HUES48 (cell line): ENCODE measurements at regions not wholly inside any gene's neighbourhood (a gene's known extent, or its start where the extent isn't known, plus 50 kb on each side); places are given as distances from the start of the nearest gene placed in this dataset.

Experiments used
- H3K27ac ChIP-seq: one replicate; pipeline ENCODE4 v1.7.0; 2013; ENCODE audit warnings: low read depth, low read length, inconsistent platforms
- H3K27me3 ChIP-seq: 2 replicates; pipeline ENCODE4 v1.6.1; 2013; ENCODE audit warnings: mild to moderate bottlenecking, low read length; ENCODE audit not compliant: control insufficient read depth, insufficient read depth
- H3K36me3 ChIP-seq: 2 replicates; pipeline ENCODE4 v1.6.1; 2013; ENCODE audit warnings: low read length; ENCODE audit not compliant: control insufficient read depth, insufficient read depth
- H3K4me1 ChIP-seq: 2 replicates; pipeline ENCODE4 v1.6.1; 2013; ENCODE audit warnings: mild to moderate bottlenecking, low read length; ENCODE audit not compliant: control insufficient read depth, insufficient read depth
- H3K4me3 ChIP-seq: 2 replicates; pipeline ENCODE4 v1.5.1; 2013; ENCODE audit warnings: mild to moderate bottlenecking, low read depth, low read length
- H3K9ac ChIP-seq: 2 replicates; pipeline ENCODE4 v1.6.1; 2013; ENCODE audit warnings: mild to moderate bottlenecking, low read depth, low read length, moderate library complexity
- H3K9me3 ChIP-seq: 2 replicates; pipeline ENCODE4 v1.6.1; 2013; ENCODE audit warnings: low read length; ENCODE audit not compliant: control insufficient read depth, insufficient read depth

DNA sequence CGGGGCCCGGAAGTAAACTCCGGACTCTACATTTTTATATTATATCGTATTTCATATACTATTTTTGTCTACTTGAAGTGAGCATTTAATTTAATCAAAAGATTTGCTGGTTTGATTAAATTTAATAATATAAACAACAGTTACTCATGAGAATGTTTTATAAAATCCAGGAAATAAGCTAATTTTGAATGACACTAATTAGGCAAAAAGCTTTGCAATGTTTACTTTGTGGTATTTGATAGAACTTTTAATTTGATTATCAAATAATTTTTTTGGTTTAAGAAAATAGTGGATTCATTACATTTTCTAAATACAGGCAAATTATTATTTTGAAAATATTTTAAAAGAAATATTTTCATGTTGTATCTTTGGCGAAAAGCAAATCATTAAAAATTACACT, 900.4 kb upstream of the CDH2 start:
- no peak overlapping the region for H3K4me3 ChIP-seq
- no peaks in the 10 kb centered on the region for H3K27me3 ChIP-seq
- H3K9me3 ChIP-seq = no peaks in the 10 kb centered on the region
- no peak overlapping the region for H3K27ac ChIP-seq
- no peak overlapping the region for H3K9ac ChIP-seq
- H3K4me1 ChIP-seq = no peaks in the 10 kb centered on the region
- H3K36me3 ChIP-seq = no peaks in the 10 kb centered on the region

DNA sequence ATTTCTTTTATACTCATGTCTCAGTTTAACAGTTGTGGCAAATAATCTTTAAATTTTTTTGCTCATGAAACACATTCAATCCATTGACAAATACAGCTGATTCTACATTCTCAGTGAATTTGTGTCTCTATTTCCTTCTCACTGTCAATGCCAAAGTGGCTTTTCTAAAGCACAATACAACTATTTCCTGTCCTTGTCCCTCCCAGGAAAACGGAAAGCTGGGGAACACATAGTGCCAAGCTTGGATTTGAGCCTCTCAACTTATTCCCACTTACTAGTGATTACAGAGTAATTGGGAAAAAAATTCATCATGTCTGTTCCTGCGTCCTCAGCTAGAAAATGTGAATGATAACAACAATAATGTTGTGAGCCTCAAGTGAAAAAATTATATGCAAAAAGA, 899.7 kb upstream of the CDH2 start:
- no peaks in the 10 kb centered on the region for H3K36me3 ChIP-seq
- H3K27me3 ChIP-seq = no peaks in the 10 kb centered on the region
- no peaks in the 10 kb centered on the region for H3K4me1 ChIP-seq
- H3K9me3 ChIP-seq = no peaks in the 10 kb centered on the region
- no peak overlapping the region for H3K4me3 ChIP-seq
- no peak overlapping the region for H3K27ac ChIP-seq
- no peak overlapping the region for H3K9ac ChIP-seq

DNA sequence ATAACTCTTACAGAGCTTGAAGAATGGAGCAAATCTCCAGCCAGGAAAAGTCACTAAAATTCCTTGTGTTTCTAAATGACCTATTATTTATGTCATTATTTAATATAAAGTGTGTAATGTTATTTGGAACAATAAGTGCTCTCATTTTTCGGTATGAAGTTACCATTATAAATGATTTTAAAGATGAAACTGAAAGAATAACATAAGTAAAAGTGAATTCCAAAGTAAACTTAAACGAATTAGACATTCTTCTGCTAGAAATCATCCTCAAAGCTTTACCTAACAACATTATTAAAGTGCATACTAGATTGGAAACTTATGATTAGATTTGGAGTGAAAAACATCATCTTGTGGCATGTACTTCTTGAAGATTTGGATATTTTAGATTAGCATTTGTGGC, 897.2 kb upstream of the CDH2 start:
- no peaks in the 10 kb centered on the region for H3K9me3 ChIP-seq
- no peaks in the 10 kb centered on the region for H3K27me3 ChIP-seq
- H3K4me3 ChIP-seq = no peak overlapping the region
- H3K9ac ChIP-seq = no peak overlapping the region
- H3K36me3 ChIP-seq = no peaks in the 10 kb centered on the region
- H3K4me1 ChIP-seq = peaks cover 6% of the 10 kb centered on the region
- H3K27ac ChIP-seq = no peak overlapping the region

DNA sequence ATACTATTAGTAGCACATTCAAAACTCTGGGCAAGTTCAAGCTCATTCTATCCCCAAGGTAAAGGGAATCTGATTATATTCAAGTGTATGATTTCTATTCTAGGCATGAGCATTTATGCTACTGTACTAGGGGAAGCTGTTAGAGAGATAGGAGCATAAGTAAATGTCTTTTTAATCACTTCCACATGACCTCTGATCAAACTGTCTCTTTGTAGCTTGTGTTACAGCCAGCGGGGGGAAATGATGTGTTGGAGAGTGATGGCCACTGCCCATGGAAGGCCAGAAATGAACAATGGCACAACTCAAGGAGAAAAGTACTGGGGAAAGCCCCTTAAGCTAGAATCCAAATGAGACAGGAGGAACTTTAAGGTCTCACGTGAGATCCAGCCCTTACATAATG, 894.9 kb upstream of the CDH2 start:
- Histone ChIP-seq H3K27me3 (no peaks in the 10 kb centered on the region), H3K9me3 (no peaks in the 10 kb centered on the region), H3K9ac (no peak overlapping the region), H3K36me3 (no peaks in the 10 kb centered on the region), H3K4me3 (no peak overlapping the region), H3K27ac (no peak overlapping the region), H3K4me1 (peaks cover 6% of the 10 kb centered on the region)

DNA sequence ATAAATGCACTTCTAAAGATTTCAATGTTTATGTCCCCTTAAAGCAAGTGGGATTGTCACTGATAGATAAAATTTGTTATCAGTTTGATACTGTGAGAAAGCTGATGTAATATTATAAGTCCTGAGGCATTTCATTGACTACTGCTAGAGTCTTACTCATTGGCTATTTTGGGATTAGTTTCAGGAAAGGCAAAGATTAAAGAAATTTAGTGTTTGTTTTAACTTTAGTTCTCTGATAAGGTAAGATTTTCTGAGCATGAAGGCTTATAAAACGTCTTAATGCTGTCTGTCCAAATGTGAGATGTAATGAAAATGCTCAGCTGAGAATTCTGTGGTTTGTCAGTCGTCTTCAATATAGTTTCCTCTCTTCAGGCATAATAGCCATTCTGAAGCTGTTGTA, 886.4 kb upstream of the CDH2 start:
- Histone ChIP-seq H3K4me1 (peaks cover 3% of the 10 kb centered on the region; the same call in 1 of the 2 replicates), H3K27me3 (no peaks in the 10 kb centered on the region), H3K9me3 (no peaks in the 10 kb centered on the region), H3K27ac (no peak overlapping the region), H3K4me3 (no peak overlapping the region), H3K9ac (no peak overlapping the region), H3K36me3 (no peaks in the 10 kb centered on the region)

DNA sequence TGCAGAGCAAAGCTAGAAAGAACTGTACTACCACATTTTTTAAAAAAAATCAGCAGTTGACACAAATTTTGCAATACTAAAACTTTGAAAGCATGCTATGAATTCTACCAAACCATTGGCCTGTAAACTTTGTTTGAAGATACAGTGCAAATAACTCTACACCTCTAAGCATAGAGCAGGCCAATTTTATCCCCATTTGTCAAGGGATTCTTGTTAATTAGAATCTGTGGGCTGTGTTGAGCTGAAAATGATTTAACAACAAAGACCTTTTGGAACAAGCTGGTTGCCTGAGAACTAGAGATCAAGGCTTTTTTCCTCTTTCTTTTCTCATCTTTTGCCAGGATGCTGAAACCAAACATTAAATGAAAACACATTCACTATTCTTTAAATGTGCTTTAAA, 886.0 kb upstream of the CDH2 start:
- Histone ChIP-seq H3K27me3 (no peaks in the 10 kb centered on the region), H3K9me3 (no peaks in the 10 kb centered on the region), H3K36me3 (no peaks in the 10 kb centered on the region), H3K27ac (no peak overlapping the region), H3K4me1 (peaks cover 3% of the 10 kb centered on the region; the same call in 1 of the 2 replicates), H3K9ac (no peak overlapping the region), H3K4me3 (no peak overlapping the region)

DNA sequence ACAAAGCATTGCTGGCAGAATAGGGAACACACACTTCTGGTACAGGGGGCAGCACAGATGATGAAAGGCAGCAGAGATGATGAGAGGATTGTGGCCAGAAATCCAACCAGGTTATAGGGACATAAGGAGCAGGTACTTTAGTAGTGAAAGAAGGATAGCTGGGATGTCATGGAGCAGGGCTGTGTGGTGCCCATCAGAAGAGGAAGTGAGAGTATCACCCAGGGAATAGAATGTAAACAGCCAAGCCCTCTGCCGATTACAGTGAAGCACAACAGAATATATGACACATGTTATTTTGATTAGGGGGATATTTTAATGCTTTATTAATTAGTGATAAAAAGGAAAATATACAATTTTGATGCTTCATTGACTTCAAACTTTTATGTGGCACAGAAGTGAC, 883.4 kb upstream of the CDH2 start:
- Histone ChIP-seq H3K27me3 (no peaks in the 10 kb centered on the region), H3K27ac (no peak overlapping the region), H3K9me3 (no peaks in the 10 kb centered on the region)

DNA sequence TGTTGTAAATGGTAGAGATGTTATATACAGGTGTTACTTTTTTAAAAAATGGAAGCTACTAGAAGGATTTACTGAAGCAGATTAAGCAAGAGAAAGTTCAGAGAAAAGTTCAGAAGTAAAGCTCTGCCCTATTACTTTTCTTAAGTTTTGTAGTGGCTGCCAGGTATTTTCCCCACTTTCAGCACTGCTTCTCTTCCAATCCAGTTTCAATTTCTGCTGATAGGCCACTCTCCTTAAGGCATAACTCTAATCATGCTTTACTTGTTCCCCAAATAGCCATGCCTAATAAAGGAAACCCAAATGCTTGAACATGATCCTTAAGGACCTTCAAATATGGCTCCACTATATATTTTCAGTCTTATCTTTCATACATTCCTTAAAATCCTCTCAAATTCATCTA, 880.8 kb upstream of the CDH2 start:
- Histone ChIP-seq H3K9ac (no peak overlapping the region), H3K36me3 (no peaks in the 10 kb centered on the region), H3K4me3 (no peak overlapping the region), H3K9me3 (no peaks in the 10 kb centered on the region), H3K4me1 (0 out of 2 replicates have a peak, but pooled peaks cover under 1% of the 10 kb centered on the region), H3K27me3 (no peaks in the 10 kb centered on the region), H3K27ac (no peak overlapping the region)

More for the DNA sequence above, 883.4 kb upstream of the CDH2 start:
- H3K36me3 ChIP-seq = no peaks in the 10 kb centered on the region
- H3K4me1 ChIP-seq = peaks cover 3% of the 10 kb centered on the region; the same call in 1 of the 2 replicates
- H3K4me3 ChIP-seq = no peak overlapping the region
- H3K9ac ChIP-seq = no peak overlapping the region

DNA sequence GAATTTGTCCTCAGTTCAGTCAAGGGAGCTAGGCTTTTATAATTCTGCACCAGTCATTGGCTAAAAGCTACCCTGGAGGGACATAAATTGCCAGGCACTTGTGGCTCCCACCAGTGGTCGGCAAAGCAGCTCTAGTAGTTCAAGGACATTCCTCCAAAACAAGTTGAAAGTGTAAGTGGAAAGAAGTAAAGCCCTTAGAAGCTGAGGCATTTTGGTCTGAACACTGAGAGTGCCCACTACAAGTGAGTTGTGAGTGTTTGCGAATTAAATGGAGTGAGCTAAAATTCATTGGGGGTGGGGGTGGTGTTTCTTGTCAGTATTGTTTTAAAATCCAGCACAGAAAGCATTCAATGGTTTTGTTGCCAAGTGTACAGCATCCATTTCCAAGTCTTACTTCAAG, 879.9 kb upstream of the CDH2 start:
- Histone ChIP-seq H3K27me3 (no peaks in the 10 kb centered on the region), H3K36me3 (no peaks in the 10 kb centered on the region), H3K9ac (no peak overlapping the region), H3K9me3 (no peaks in the 10 kb centered on the region), H3K27ac (no peak overlapping the region), H3K4me3 (no peak overlapping the region), H3K4me1 (no peaks in the 10 kb centered on the region)

DNA sequence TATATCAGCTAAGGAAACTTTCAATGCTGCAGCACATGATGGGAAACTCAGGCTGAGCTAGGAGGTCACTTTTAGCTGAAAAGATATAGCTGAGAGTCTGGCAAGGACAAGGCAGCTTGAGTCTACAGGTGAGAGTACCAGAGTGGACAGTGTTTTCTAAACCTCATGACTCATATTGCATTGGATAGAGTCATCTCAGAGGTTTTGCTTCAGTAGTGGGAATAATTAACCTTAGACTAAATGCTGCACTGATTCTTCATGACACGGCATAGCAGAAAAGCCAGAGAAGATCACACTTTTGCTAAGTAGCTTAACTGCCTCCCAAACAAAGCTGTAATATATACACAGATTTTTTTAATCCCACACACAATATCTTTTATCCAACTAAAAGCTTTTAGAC, 865.0 kb upstream of the CDH2 start:
- 0 out of 2 replicates have a peak, but pooled peaks cover 2% of the 10 kb centered on the region for H3K9me3 ChIP-seq
- H3K27me3 ChIP-seq = no peaks in the 10 kb centered on the region
- no peak overlapping the region for H3K4me3 ChIP-seq
- H3K36me3 ChIP-seq = no peaks in the 10 kb centered on the region
- H3K9ac ChIP-seq = no peak overlapping the region
- H3K27ac ChIP-seq = no peak overlapping the region
- H3K4me1 ChIP-seq = no peaks in the 10 kb centered on the region

DNA sequence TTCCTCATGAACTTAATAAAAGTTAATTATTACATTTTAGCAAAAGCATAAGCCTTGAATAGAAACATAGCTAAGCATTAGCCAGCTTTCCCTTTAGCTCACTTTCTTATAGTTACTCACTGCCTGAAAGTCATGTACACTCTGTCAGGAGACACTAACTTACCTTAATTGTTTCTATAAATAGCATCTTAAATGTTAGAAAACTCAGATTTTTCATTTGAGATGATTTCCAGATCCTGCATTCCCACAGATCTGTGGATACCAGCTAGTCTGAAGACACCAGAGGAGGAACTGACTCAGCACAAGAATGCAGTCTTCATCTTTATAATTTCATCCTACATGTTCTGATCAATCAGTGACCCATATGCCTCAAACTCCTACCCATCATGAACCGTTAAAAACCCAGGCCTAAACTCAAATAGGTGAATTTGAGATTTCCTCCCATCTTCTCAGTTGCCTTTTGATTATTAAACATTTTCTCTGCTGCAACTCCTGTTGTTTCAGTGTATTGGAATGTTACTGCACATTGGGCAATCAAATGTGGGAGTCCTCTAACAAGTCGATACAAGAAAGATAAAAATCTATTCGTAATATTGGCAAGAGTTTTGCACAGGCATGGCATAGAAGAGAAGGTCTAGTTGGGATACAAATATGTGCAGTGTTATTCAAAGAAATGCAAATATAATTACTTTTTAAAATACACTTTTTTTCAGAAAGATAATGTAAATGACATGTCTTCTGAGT, 857.4 kb upstream of the CDH2 start:
- Histone ChIP-seq H3K9me3 (no peaks in the 10 kb centered on the region), H3K27ac (no peak overlapping the region), H3K27me3 (no peaks in the 10 kb centered on the region), H3K9ac (no peak overlapping the region), H3K4me1 (no peaks in the 10 kb centered on the region), H3K4me3 (no peak overlapping the region), H3K36me3 (no peaks in the 10 kb centered on the region)
